ENCODE measurements at regions not wholly inside any gene's neighbourhood (a gene's known extent, or its start where the extent isn't known, plus 50 kb on each side); places are given as distances from the start of the nearest gene placed in this dataset.

GRCh38 chr11:25902476-25902875 is 429.5 kb upstream of the ANO3 start:
- TF ChIP-seq, protein P1, sequence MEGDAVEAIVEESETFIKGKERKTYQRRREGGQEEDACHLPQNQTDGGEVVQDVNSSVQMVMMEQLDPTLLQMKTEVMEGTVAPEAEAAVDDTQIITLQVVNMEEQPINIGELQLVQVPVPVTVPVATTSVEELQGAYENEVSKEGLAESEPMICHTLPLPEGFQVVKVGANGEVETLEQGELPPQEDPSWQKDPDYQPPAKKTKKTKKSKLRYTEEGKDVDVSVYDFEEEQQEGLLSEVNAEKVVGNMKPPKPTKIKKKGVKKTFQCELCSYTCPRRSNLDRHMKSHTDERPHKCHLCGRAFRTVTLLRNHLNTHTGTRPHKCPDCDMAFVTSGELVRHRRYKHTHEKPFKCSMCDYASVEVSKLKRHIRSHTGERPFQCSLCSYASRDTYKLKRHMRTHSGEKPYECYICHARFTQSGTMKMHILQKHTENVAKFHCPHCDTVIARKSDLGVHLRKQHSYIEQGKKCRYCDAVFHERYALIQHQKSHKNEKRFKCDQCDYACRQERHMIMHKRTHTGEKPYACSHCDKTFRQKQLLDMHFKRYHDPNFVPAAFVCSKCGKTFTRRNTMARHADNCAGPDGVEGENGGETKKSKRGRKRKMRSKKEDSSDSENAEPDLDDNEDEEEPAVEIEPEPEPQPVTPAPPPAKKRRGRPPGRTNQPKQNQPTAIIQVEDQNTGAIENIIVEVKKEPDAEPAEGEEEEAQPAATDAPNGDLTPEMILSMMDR (IDR thresholded peaks at IDR 0.05), result no peak
- TF ChIP-seq POLR2A (IDR thresholded peaks at IDR 0.05), result no peak
- TF ChIP-seq POLR2AphosphoS5 (IDR thresholded peaks at IDR 0.05; ENCODE audit: insufficient read depth in 1 of 2, low read depth in 1 of 2), result no peak

All from vagina (tissue), 2 donors.